LNCAP (cell line): ENCODE measurements at regions not wholly inside any gene's neighbourhood (a gene's known extent, or its start where the extent isn't known, plus 50 kb on each side); places are given as distances from the start of the nearest gene placed in this dataset.

Experiments
- CTCF ChIP-seq: fragments of 450-650 bp; IDR thresholded peaks from 2 replicates; pipeline ENCODE4 v1.5.1; 2017; ENCODE audit warnings: mild to moderate bottlenecking

GRCh38 chr17:70825321-70826125 lies 656.2 kb downstream of the KCNJ2 start:
- TF ChIP-seq CTCF, result no peak

- TF ChIP-seq CTCF, result no peak
Measured at GRCh38 chr17:70829876-70830275, 660.5 kb downstream of the KCNJ2 start.

GRCh38 chr17:70834039-70834438 lies 664.7 kb downstream of the KCNJ2 start:
- no peak for TF ChIP-seq CTCF

GRCh38 chr17:70848785-70849184 lies 679.5 kb downstream of the KCNJ2 start:
- no peak for TF ChIP-seq CTCF

GRCh38 chr17:70855401-70856054 lies 686.2 kb downstream of the KCNJ2 start:
- no peak for TF ChIP-seq CTCF

GRCh38 chr17:70857351-70857750 lies 688.0 kb downstream of the KCNJ2 start:
- no peak for TF ChIP-seq CTCF

- no peak for TF ChIP-seq CTCF
Measured at GRCh38 chr17:70859829-70860228, 690.5 kb downstream of the KCNJ2 start.
